Left renal cortex interstitium (tissue), 4 donors: ENCODE measurements at regions not wholly inside any gene's neighbourhood (a gene's known extent, or its start where the extent isn't known, plus 50 kb on each side); places are given as distances from the start of the nearest gene placed in this dataset.

Experiments used
- DNase-seq, 4 donors: peaks; one replicate each; pipeline ENCODE4 v3.0.0-alpha.2; 2013; ENCODE audit warnings: low read depth in 4 of 4, low spot score in 2 of 4, missing footprints in 1 of 4

DNA sequence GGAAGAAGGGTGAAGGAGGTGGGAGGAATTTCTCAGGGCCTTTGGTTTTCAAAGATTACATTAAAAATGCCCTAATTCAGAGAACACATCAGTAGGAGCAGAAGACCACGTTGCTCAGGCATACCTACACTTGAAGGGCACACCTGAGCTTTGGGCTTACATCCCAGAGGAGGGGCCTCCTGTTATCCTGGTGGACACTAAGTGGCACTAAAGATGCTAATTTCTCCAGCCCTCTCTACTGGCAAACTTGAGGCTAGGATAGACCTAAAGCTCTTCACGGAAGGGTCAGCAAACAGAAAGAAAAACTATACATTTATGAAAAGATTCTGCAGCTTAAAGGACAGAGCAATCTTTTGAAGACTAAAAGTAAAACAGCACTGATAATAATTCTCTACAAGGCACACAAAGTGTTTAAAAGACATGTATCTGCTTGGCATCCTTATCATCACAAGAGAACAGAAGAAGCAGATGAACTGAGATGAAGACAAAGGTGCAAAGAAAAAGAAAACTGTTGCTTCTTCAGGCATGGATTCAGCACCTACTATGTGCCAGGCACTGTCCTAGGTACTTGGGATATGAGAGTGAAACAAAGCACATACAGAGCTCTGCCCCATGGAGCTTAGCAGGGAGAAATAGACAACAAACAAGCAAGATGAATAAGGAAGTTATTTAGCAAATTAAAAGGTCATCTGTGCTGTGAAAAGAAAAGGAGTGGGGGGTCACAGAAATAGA lies 137.5 kb downstream of the NUAK1 start:
- DNase-seq, result no peak

DNA sequence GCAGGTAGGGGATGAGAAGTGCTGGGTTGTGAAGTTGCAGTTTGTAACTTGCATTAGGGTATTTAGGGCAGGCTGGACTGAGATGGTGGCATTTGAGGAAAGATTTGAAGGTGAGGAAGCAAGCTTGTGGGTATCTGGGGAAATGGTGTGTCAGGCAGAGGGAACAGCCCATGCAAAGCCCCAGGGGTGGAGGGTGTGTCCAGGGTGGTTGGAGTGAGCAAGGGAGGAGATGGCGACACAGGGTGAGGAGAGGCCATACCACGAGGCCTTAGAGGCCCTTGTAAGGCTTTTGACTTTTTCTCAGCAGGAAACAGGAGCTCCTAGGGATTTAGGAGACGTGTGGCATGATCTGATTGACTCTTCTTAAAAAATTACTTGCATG lies 136.9 kb downstream of the NUAK1 start:
- no peak for DNase-seq

DNA sequence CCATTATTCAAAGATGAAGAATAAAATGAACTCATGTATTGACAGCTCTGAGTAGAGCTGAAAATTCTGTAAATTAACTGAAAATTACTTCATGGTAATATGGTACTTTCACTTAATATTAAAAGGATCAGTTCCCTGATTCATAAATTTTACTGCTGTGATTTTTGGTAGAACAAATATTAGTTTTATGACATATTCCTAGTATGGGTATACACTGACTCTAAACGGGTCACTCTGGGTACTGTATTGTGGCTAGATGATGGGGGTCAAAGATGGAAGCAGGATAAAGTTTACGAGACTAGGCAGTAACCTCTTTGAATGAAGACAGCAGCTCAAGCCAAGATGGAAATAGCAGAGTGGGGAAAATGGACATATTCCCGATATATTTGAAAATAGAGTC lies 135.5 kb downstream of the NUAK1 start:
- DNase-seq, result no peak

DNA sequence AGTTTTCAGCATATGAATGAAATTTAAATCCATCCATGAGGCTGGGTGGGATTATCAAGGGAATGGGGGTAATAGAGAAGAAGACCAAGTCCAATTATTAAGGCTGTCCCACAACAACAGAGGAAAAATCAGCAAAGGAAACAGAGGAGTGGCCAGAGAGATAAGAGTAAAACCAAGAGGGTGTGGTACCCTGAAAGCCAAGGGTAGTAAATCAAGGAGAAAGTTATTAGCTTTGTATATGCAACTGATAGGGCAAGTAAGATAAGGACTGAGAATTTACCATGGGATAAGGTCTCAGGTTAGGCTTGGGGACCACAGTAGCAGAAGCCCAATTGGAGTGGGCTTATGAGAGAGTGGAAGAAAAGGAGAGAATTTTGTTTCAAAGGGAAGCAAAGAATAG lies 134.5 kb downstream of the NUAK1 start:
- no peak for DNase-seq

DNA sequence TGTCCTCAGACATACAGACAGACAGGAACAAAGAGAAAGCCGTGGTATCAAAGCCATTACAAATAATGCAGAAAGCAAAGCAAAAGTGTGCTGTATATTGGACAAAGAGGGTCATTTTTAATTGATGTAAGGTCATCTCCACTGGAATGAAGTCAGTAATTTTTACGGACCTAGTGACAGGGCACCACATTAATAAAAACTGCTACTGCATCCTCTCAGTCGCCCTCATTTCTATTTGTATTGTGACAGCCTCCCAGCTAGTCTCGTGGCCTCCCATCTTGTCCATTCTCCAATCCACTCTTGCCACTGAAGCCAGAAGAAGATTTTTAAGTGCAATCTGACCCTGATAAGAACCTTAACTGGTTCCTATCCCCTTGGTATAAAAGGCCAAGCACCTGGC lies 132.4 kb downstream of the NUAK1 start:
- no peak for DNase-seq

DNA sequence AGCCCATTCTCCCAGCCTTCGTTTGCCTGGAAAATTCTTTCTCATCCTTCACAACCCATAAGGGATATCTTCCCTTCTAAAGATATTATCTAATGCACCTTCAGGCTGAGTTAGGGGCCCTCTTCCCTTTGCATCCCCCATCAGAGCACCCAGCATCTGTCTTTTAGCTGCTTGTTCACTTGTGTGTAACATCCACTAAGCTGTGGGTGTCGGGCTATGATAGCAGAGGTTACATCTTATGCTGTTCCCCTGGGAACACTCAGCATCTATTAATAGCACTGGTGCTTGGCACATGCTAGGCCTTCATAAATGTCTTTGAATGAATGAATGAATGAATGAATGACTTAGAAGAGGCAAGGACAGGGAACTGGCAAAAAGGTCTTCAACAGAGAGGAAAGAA lies 131.8 kb downstream of the NUAK1 start:
- no peak for DNase-seq

DNA sequence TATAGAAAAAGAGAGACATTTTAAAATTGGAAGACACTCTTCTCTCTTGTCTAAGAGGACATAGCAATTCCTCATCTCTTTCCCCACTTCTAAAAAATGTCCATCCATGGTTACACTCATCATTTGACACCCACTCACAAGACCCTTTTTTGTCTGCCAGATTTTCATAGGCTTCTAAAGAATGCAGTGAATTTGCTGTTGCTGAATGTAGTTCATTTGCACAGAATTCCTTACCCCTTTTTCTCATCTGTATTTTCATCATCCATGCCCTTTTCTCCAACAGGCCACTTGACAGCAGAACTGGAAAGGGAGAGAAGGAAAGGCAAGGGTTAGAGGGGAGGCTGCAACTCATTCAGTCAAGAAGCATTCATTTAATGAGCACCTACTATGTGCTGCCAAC lies 128.0 kb downstream of the NUAK1 start:
- DNase-seq, result no peak
